NB4 (cell line): ENCODE measurements at regions not wholly inside any gene's neighbourhood (a gene's known extent, or its start where the extent isn't known, plus 50 kb on each side); places are given as distances from the start of the nearest gene placed in this dataset.

ENCODE experiments used
- POLR2A ChIP-seq: IDR thresholded peaks from 2 replicates; pipeline ENCODE4 v1.6.1; 2011; ENCODE audit warnings: mild to moderate bottlenecking; ENCODE audit not compliant: insufficient read length; ENCODE audit errors: extremely low read depth
- TF ChIP-seq, protein P1 (sequence below): IDR thresholded peaks from one replicate; pipeline ENCODE4 v1.5.1; 2012; ENCODE audit warnings: low read depth, low read length

DNA sequence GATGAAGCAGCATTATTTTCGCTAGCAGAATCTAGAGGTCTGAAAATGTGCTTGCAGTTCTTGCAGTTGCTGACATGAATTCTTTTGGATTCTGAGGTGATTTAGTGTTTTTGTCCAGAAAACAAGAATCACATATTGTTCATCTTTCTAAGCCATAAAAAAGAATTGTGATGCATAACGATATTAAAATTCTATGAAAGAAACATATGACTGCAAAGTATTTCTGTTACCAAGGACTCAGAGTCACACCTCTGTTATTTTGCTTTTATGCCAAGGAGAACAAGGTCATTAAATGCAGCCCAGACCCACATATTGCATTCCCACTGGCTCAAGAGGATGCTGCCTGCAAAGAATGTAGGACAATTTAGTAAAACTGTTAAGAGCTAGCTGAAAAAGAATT lies 299.8 kb upstream of the GPR149 start:
- TF ChIP-seq, protein P1, sequence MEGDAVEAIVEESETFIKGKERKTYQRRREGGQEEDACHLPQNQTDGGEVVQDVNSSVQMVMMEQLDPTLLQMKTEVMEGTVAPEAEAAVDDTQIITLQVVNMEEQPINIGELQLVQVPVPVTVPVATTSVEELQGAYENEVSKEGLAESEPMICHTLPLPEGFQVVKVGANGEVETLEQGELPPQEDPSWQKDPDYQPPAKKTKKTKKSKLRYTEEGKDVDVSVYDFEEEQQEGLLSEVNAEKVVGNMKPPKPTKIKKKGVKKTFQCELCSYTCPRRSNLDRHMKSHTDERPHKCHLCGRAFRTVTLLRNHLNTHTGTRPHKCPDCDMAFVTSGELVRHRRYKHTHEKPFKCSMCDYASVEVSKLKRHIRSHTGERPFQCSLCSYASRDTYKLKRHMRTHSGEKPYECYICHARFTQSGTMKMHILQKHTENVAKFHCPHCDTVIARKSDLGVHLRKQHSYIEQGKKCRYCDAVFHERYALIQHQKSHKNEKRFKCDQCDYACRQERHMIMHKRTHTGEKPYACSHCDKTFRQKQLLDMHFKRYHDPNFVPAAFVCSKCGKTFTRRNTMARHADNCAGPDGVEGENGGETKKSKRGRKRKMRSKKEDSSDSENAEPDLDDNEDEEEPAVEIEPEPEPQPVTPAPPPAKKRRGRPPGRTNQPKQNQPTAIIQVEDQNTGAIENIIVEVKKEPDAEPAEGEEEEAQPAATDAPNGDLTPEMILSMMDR, result no peak
- TF ChIP-seq POLR2A, result no peak
